ENCODE measurements at regions not wholly inside any gene's neighbourhood (a gene's known extent, or its start where the extent isn't known, plus 50 kb on each side); places are given as distances from the start of the nearest gene placed in this dataset. TPM values are rescaled to one million over a fixed set of nuclear protein-coding genes. Genes with fewer than 3 reads are reported as not detected.

DNA sequence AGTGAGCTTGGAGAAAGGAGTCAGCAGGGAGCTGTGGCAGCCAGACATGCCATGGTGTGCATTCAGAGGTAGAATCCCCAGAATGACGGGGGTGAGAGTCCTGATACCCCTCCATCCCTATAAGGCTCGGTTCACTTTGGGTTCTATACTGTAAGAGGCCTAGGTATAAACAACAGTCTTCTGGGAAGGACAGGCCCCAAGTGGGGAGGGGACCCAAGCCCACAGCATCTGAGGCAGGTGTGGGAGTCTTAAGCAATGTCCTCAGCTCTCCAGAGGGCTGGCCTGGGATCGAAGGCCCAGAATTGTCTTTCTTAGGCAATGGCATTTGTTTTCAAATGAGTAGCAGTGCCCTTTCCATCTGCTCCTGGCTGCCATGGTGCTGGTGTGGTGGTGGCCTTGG lies 50.2 kb upstream of the MAMLD1 start:
- 49% methylated on average over 3 of the region's 3 CpGs for WGBS (ENCODE audit: low lambda C conversion rate, missing lambda C conversion rate)
- H3K4me3 ChIP-seq: no peak overlapping the region
- TF ChIP-seq EZH2phosphoT487 (IDR thresholded peaks at IDR 0.05; ENCODE audit: low read depth, severe bottlenecking, unreplicated experiment): no peak
- TF ChIP-seq CTCF (IDR thresholded peaks at IDR 0.05; ENCODE audit: poor library complexity): no peak
- no peak for TF ChIP-seq EZH2 (IDR thresholded peaks at IDR 0.05; ENCODE audit: borderline replicate concordance)

More for the DNA sequence above, 50.2 kb upstream of the MAMLD1 start:
- H3K9me2 ChIP-seq (replicated peaks; ENCODE audit: insufficient read depth): no peaks in the 10 kb centered on the region
- H4K20me1 ChIP-seq (ENCODE audit: insufficient read depth, poor library complexity, severe bottlenecking): no peaks in the 10 kb centered on the region
- H2AFZ ChIP-seq: no peak overlapping the region
- DNase-seq (ENCODE audit: low spot score): no peak
- H3K4me1 ChIP-seq (ENCODE audit: insufficient read depth): no peaks in the 10 kb centered on the region
- H3K27me3 ChIP-seq: no peaks in the 10 kb centered on the region
- no peak overlapping the region for H3K4me2 ChIP-seq
- no peak overlapping the region for H3K27ac ChIP-seq
- H3K9me3 ChIP-seq (ENCODE audit: low read depth): no peaks in the 10 kb centered on the region
- no peaks in the 10 kb centered on the region for H3K79me2 ChIP-seq
- H3K36me3 ChIP-seq (replicated peaks; ENCODE audit: insufficient read depth, low read depth): no peaks in the 10 kb centered on the region

MicroRNA genes in the stretch of these regions (microRNA counts, 767-probe panel; counts per million panel counts)
- not detected for microRNA hsa-miR-2114-5p

Small RNAs in the stretch of these regions (microRNA-seq; reads per million reads assigned to microRNA genes)
- gene MIR2114: 57.2 reads per million, percentile 55 among the genes with 10 or more reads in this experiment

Small RNAs in the stretch of these regions (small RNA-seq; reads per million reads assigned to genes)
- gene MIR2114: 0.65 reads per million, percentile 53 among the genes with 10 or more reads in this experiment
